Activated T-cell treated with anti-CD3 and anti-CD28 coated beads, Interleukin-2, amount 50 U/mL, for 4 hours (primary cell): ENCODE measurements at regions not wholly inside any gene's neighbourhood (a gene's known extent, or its start where the extent isn't known, plus 50 kb on each side); places are given as distances from the start of the nearest gene placed in this dataset.
A peak's percentile ranks its signal among the peaks of the same experiment; 100 is the strongest.

Experiments
- ATAC-seq, 2 donors: fragments of 200-7000 bp; cut with Tn5 transposase; one replicate each; pipeline ENCODE4 v1.10.0; 2021
- DNase-seq: peaks from one replicate; pipeline ENCODE4 v3.0.0-alpha.2; 2020
- H3K27me3 Mint-ChIP-seq: one replicate; pipeline ENCODE4 v1.8.0; 2021; ENCODE audit warnings: low read depth, mixed read lengths
- H3K36me3 Mint-ChIP-seq: one replicate; pipeline ENCODE4 v1.8.0; 2022; ENCODE audit warnings: mixed read lengths; ENCODE audit not compliant: insufficient read depth
- H3K4me1 Mint-ChIP-seq: one replicate; pipeline ENCODE4 v1.8.0; 2021; ENCODE audit warnings: low read depth, mixed read lengths
- H3K4me3 Mint-ChIP-seq: one replicate; pipeline ENCODE4 v1.8.0; 2021; ENCODE audit warnings: mild to moderate bottlenecking, moderate library complexity, mixed read lengths
- H3K9me3 Mint-ChIP-seq: one replicate; pipeline ENCODE4 v1.8.0; 2021; ENCODE audit warnings: mixed read lengths

GRCh38 chr10:26381986-26382385, 56.2 kb upstream of the APBB1IP start:
- peaks cover under 1% of the 10 kb centered on the region for H3K27me3 Mint-ChIP-seq
- DNase-seq (no peak), ATAC-seq (no peak)
- no peak overlapping the region for H3K4me3 Mint-ChIP-seq
- H3K4me1 Mint-ChIP-seq = no peaks in the 10 kb centered on the region
- H3K9me3 Mint-ChIP-seq = peaks cover 1% of the 10 kb centered on the region
- H3K36me3 Mint-ChIP-seq = no peaks in the 10 kb centered on the region

DNA sequence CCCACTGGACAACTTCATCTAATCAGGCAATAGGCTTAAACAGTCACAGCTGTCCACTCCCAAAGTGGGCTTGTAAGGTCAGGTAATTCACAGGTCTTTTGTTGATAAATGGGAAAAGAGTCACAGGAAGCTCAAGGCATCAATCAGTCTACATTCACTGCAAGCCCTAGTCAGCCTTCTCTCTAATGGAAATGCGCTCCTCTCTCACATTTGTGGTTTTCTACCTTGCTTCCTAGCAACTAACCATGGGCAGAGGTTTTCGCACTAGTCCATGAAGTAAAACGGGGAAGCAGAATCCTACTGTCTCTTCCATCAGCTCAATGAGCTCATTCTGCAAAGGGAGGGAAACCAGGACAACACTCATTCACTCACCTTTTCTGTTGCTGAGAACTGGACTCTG, 53.5 kb upstream of the APBB1IP start:
- Mint-ChIP-seq H3K36me3 (no peaks in the 10 kb centered on the region), H3K27me3 (no peaks in the 10 kb centered on the region), H3K4me1 (no peaks in the 10 kb centered on the region), H3K9me3 (peaks cover 2% of the 10 kb centered on the region), H3K4me3 (no peak overlapping the region)
- DNase-seq (no peak), ATAC-seq (no peak)

GRCh38 chr10:26385443-26385842, 52.7 kb upstream of the APBB1IP start:
- Mint-ChIP-seq H3K4me1 (no peaks in the 10 kb centered on the region), H3K4me3 (no peak overlapping the region), H3K9me3 (peaks cover 4% of the 10 kb centered on the region), H3K36me3 (no peaks in the 10 kb centered on the region), H3K27me3 (peaks cover 2% of the 10 kb centered on the region)
- ATAC-seq = no peak
- no peak for DNase-seq

DNA sequence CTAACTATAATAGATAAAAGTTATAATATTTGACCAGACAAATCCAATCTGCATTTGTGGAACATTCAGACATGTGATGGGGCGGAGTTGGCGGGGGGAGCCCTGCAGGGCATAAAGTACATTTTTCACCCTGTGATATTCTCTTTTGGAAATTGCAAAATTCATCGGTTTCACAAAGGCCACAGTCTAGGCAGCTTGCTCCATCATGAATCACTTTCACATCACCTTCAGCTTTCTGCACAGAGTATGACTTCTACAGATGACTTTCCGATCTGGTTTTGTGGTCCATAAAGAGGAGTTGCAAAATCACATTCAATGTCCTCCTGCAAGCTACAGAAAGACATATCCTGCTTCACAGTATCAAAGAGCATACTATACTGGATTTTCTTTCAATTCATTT, 51.4 kb upstream of the APBB1IP start:
- peaks cover 4% of the 10 kb centered on the region for H3K9me3 Mint-ChIP-seq
- no peaks in the 10 kb centered on the region for H3K36me3 Mint-ChIP-seq
- ATAC-seq = peak; percentile 30 to 43

More for the DNA sequence above, 51.4 kb upstream of the APBB1IP start:
- no peaks in the 10 kb centered on the region for H3K4me1 Mint-ChIP-seq
- H3K4me3 Mint-ChIP-seq = no peak overlapping the region
- DNase-seq = no peak
- H3K27me3 Mint-ChIP-seq = peaks cover 7% of the 10 kb centered on the region
